OCI-LY7 (cell line): ENCODE measurements at regions not wholly inside any gene's neighbourhood (a gene's known extent, or its start where the extent isn't known, plus 50 kb on each side); places are given as distances from the start of the nearest gene placed in this dataset.

Source experiments
- EZH2phosphoT487 ChIP-seq: fragments of 200-600 bp; sonication (generic); IDR thresholded peaks from 2 replicates; pipeline ENCODE4 v1.6.1; 2018; ENCODE audit warnings: low read depth, borderline replicate concordance, mild to moderate bottlenecking, mixed run types, antibody characterized with exemption, low read length, moderate library complexity, mixed read lengths
- TF ChIP-seq, protein P1 (sequence below): fragments of 200-600 bp; sonication (generic); conservative IDR thresholded peaks from 2 replicates; pipeline ENCODE4 v1.5.1; 2014; ENCODE audit warnings: mild to moderate bottlenecking, antibody characterized with exemption, low read length, moderate library complexity, mixed read lengths

DNA sequence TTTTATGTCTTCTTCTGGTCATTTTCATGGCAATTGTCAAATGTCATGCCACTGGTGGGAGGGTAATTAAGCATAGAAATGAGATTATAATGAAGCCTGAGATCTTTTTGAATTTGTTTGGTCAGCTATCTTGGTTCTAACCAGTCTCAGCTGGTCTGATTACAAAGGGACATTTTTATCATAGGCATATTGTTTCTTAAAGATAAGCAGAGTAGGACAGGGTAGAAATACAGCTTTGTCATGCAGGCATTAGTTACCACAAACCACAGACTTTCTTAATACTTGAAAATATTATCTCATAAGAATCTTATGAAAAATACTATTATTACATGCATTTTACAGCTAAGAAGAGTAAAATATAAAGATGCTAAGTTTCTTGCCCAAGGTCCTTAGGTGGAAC, 1761.5 kb downstream of the PCDH9 start:
- TF ChIP-seq, protein P1, sequence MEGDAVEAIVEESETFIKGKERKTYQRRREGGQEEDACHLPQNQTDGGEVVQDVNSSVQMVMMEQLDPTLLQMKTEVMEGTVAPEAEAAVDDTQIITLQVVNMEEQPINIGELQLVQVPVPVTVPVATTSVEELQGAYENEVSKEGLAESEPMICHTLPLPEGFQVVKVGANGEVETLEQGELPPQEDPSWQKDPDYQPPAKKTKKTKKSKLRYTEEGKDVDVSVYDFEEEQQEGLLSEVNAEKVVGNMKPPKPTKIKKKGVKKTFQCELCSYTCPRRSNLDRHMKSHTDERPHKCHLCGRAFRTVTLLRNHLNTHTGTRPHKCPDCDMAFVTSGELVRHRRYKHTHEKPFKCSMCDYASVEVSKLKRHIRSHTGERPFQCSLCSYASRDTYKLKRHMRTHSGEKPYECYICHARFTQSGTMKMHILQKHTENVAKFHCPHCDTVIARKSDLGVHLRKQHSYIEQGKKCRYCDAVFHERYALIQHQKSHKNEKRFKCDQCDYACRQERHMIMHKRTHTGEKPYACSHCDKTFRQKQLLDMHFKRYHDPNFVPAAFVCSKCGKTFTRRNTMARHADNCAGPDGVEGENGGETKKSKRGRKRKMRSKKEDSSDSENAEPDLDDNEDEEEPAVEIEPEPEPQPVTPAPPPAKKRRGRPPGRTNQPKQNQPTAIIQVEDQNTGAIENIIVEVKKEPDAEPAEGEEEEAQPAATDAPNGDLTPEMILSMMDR = no peak
- no peak for TF ChIP-seq EZH2phosphoT487
